ENCODE measurements at regions not wholly inside any gene's neighbourhood (a gene's known extent, or its start where the extent isn't known, plus 50 kb on each side); places are given as distances from the start of the nearest gene placed in this dataset.

GRCh38 chr5:26563979-26564378 lies 474.4 kb downstream of the CDH9 start:
- TF ChIP-seq CTCF (IDR thresholded peaks at IDR 0.05) (no peak), EZH2 (IDR thresholded peaks at IDR 0.05; ENCODE audit: borderline replicate concordance, insufficient read depth, low read depth, low read length, poor library complexity, severe bottlenecking) (no peak)

All from B cell (primary cell).